ENCODE measurements at regions not wholly inside any gene's neighbourhood (a gene's known extent, or its start where the extent isn't known, plus 50 kb on each side); places are given as distances from the start of the nearest gene placed in this dataset.

GRCh38 chr14:87102811-87103378 lies 890.1 kb downstream of the GALC start:
- DNase-seq (ENCODE audit: low read depth), result no peak

DNA sequence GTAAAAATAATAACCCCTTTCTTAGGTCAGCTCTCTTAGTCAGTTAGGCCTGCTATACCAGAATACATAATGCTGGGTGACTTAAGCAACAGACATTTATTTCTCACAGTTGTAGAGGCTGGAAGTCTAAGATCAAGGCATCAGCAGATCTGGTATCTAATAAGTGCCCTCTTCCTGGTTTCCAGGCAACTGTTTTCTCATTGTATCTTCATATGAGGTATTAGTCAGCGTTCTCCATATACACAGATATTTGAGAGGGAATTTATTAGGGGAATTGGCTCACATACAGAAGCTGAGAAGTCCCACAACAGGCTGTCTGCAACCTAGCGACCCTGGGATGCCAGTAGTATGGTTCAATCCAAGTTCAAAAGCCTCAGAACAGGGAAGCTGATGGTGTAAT lies 896.0 kb downstream of the GALC start:
- DNase-seq (ENCODE audit: low read depth), result no peak

- no peak for DNase-seq (ENCODE audit: low read depth)
These were observed 898.1 kb downstream of the GALC start for GRCh38 chr14:87094913-87095312.

GRCh38 chr14:87088588-87088987 lies 904.4 kb downstream of the GALC start:
- no peak for DNase-seq (ENCODE audit: low read depth)

DNA sequence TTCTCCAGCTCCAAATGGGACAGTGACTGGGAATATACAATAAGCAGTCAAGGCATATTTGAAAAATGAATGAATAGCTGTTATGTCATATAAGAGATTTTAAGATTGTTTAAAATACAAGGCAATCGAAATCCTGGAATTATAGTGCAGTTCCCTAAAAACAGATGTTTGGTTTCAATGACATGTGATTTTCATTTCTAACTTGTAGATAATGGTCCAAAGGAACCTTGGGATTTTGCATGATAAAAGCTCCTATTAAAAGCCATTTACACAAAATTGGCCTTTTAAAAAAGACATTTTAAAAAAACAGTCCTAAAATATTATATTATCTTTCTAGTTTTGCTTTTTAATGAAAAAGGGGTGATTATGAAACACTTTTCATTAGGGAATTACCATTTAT lies 905.1 kb downstream of the GALC start:
- DNase-seq (ENCODE audit: low read depth), result no peak

DNA sequence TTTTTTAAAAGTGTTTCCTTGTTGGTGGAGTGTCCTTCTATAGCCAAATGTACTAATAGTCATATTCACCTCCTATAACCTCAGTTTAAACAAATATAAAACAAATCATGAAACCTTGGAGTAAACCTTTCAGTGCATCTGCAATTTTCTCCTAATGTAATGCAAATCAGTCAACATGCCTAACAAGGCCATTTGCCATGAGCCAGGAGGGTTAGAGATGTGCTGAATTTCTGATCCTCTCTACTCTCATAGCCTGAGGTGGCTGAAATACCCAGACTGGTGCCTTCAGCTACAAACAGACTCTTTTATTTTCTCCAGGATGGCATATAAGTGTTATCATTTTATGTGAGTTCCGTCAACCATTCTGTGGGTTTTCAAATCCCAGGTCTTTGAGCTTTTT lies 908.1 kb downstream of the GALC start:
- DNase-seq (ENCODE audit: low read depth), result no peak

GRCh38 chr14:87082917-87083316 lies 910.1 kb downstream of the GALC start:
- no peak for DNase-seq (ENCODE audit: low read depth)

DNA sequence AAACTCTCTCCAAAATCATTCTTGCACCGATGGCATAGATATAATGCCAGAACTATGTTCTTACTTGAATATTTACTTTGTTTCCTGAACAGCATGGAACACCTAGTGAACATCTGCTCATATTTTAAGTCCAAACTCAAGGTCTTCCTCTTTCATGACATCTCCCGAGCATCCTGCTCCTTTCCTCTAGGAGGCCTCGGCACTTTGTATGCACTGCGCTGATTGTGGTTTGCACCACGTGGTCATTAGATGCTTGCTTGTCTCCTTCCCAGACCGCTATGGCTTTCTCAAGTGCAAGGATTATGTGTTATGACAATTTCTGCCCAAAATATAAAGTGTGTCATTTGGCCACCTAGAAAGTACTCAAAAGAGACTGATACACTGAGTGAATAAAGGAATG lies 912.0 kb downstream of the GALC start:
- no peak for DNase-seq (ENCODE audit: low read depth)

GRCh38 chr14:87080146-87080545 lies 912.8 kb downstream of the GALC start:
- DNase-seq (ENCODE audit: low read depth), result no peak

- no peak for DNase-seq (ENCODE audit: low read depth)
These were observed 913.6 kb downstream of the GALC start for GRCh38 chr14:87079416-87079815.

GRCh38 chr14:87076922-87077321 lies 916.1 kb downstream of the GALC start:
- no peak for DNase-seq (ENCODE audit: low read depth)

DNA sequence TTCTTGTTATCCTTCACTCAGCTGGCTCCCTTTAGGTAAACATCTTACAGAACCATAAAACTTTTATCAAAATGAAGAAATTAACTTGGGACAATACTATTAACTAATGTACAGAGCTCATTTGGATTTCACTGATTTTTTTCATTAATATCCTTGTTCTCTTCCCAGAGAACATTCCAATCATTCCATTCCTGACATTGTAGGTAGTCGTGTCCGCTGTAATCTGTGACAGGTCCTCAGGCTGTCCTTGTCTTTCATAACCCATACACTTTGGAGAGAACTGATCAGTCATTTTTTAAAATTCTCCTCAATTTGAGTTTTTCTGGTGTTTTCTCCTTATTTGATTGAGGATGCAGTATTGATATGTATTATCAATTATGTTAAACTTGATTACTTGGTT lies 916.8 kb downstream of the GALC start:
- DNase-seq (ENCODE audit: low read depth), result no peak

GRCh38 chr14:87073880-87074570 lies 919.0 kb downstream of the GALC start:
- no peak for DNase-seq (ENCODE audit: low read depth)

GRCh38 chr14:87067591-87067990 lies 925.4 kb downstream of the GALC start:
- DNase-seq (ENCODE audit: low read depth), result no peak

DNA sequence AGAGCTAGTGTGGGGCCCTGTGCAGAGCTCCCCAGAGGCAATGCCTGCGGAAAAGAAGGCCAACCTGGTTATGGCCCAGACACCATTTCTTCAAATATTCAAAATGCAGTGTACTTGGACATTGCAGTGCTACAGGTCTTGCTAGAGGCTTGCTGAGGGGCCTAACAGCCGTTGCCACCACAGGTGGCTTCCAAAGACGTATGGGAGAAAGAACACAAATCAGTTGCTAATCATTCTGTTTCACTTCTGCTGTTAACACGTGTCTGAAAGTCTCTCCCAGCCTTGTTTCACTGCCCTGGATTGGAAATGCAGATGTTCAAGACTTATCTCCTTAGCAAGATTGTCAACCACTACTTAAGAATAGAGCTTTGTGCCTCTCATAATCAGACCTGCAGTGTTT lies 925.9 kb downstream of the GALC start:
- DNase-seq (ENCODE audit: low read depth), result no peak

- DNase-seq (ENCODE audit: low read depth), result no peak
These were observed 926.7 kb downstream of the GALC start for GRCh38 chr14:87066221-87066817.

DNA sequence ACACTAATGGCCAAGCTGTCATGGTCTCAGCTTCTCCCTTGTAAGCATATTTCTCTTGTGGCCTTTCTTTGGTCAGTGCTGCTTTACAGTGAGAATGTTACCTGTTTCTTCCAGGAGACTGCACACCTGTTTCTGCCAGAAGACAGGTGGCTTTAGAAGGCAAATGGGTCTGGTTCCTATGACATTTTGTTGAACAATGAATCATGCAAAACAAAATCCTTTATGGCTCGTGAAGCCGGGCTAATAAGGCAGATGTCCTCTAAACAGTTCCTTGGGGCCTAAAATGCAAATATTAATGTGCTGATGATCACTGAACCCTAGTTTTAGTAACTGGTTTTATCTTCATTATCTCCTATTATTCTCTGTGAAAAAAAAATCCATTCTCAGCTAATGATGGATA lies 927.6 kb downstream of the GALC start:
- DNase-seq (ENCODE audit: low read depth), result no peak

GRCh38 chr14:87063181-87063580 lies 929.8 kb downstream of the GALC start:
- DNase-seq (ENCODE audit: low read depth), result no peak

DNA sequence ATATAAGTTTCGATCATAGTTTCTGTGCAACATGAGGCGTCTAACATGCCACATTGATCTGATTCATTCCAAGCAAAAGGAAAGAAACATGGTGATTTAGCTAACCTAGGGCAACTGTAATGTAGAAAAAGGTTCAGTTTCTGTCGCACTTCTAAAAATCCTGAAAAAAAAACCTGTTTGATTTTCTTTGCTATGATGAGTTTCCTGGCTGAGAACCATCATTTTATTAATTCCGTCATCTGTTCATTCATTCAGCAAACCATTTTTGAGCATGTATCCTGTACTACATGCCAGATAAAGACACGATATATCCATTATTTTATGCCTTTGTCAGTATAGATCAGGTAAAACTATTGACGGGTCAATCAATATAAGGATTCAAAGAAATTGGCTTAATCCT lies 932.6 kb downstream of the GALC start:
- DNase-seq (ENCODE audit: low read depth), result no peak

DNA sequence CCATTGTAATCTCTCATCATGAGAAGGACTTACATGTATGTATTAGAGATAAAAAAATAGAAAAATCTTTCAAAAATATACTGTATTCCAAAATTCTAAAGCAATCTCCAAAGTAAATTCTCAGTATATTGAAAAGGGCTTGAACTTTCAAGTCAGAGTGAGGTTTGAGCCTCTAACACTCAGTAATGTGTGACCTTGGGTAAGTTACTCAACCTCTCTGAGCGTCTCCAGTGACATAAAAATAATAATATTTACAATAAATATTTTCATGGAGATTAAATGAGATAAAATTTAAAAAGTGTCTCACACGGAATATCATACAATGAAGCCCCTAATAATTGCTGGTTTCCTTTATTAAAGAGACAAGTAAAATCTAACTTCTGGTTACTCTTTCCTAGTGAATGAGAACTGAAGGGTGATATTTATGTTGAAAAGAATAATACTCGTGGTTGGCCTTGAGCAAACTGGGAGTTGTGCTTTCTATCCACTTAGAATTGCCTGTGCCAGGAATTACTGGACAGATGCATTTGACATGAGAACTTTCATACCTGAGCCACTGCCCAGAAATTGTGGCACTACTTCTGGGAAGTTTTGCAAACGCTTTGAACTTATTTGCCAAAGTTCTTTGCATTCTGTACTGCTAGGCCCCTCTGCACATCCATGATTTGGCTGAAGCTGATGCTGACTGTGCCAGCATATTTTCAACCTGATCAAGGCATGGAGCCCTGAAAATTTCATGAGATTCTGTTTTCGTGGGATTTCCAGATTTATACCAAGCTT lies 933.7 kb downstream of the GALC start:
- DNase-seq (ENCODE audit: low read depth), result no peak

GRCh38 chr14:87055007-87055406 lies 938.0 kb downstream of the GALC start:
- no peak for DNase-seq (ENCODE audit: low read depth)

GRCh38 chr14:87052646-87053225 lies 940.2 kb downstream of the GALC start:
- DNase-seq (ENCODE audit: low read depth), result no peak

DNA sequence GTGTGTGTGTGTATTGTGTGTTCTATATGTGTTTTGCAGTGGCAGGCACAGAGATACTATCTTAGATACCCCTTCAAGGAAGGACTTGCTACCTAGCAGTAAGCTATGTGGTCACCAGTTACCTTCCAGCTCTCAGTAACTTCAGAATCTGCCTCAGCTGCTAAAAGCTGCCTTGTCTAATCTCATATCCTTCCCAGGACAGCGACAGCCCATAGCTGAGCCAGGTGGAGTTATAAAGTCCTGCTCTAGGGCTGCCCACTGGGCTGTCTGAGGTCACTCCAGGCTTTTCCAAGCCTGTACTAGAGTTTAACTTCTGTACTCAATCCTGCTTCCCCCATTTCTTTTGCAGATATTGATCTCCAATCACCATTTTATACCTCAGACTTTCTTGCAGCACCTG lies 942.6 kb downstream of the GALC start:
- no peak for DNase-seq (ENCODE audit: low read depth)

Measured in stimulated activated CD8-positive, alpha-beta memory T cell treated with anti-CD3 and anti-CD28 coated beads, Interleukin-12 subunit alpha, Interleukin-12 subunit beta, amount 100 ng/mL, for 1 hour (primary cell).